GM12878 (cell line): ENCODE measurements at regions not wholly inside any gene's neighbourhood (a gene's known extent, or its start where the extent isn't known, plus 50 kb on each side); places are given as distances from the start of the nearest gene placed in this dataset.

Experiments
- CEBPB ChIP-seq, 2 experiments: fragments of 150-350 bp in 1 of 2; IDR thresholded peaks; 2 replicates each; pipeline ENCODE4 v1.6.1; 2012 to 2014; ENCODE audit warnings: low read depth in 2 of 2, low read length in 2 of 2, borderline replicate concordance in 1 of 2, inconsistent platforms in 1 of 2
- EZH2 ChIP-seq: IDR thresholded peaks from 2 replicates; pipeline ENCODE4 v1.6.1; 2012; ENCODE audit warnings: low read depth, mild to moderate bottlenecking, control low read depth, inconsistent platforms, low read length, borderline replicate concordance; ENCODE audit not compliant: control insufficient read depth
- NFYB ChIP-seq: IDR thresholded peaks from 2 replicates; pipeline ENCODE4 v1.6.1; 2011; ENCODE audit warnings: low read depth, mild to moderate bottlenecking, low read length, improper control_type of control experiment, moderate library complexity; ENCODE audit not compliant: insufficient read depth
- POLR2A ChIP-seq: IDR thresholded peaks from 2 replicates; pipeline ENCODE4 v1.6.1; 2011; ENCODE audit warnings: low read depth, mild to moderate bottlenecking, low read length
- POLR2AphosphoS5 ChIP-seq: IDR thresholded peaks from 2 replicates; pipeline ENCODE4 v1.6.1; 2011; ENCODE audit warnings: mild to moderate bottlenecking, low read length, inconsistent platforms
- SMC3 ChIP-seq: IDR thresholded peaks from 2 replicates; pipeline ENCODE4 v1.6.1; 2011; ENCODE audit warnings: low read length, improper control_type of control experiment, borderline replicate concordance
- TF ChIP-seq, protein P1 (sequence below), 3 experiments: IDR thresholded peaks in 2 of 3; conservative IDR thresholded peaks in 1 of 3; 2 replicates each; pipeline ENCODE4 v1.5.1; 2011; ENCODE audit warnings: low read depth in 3 of 3, low read length in 3 of 3, mild to moderate bottlenecking in 3 of 3, control low read depth in 2 of 3, moderate library complexity in 2 of 3, inconsistent platforms in 1 of 3, mixed read lengths in 1 of 3; ENCODE audit not compliant: control insufficient read depth in 2 of 3, insufficient read depth in 1 of 3; ENCODE audit errors: extremely low read depth in 1 of 3
- TF ChIP-seq, protein P2 (sequence below): fragments of 450-650 bp; IDR thresholded peaks from 2 replicates; pipeline ENCODE4 v1.6.1; 2014; ENCODE audit warnings: mild to moderate bottlenecking

DNA sequence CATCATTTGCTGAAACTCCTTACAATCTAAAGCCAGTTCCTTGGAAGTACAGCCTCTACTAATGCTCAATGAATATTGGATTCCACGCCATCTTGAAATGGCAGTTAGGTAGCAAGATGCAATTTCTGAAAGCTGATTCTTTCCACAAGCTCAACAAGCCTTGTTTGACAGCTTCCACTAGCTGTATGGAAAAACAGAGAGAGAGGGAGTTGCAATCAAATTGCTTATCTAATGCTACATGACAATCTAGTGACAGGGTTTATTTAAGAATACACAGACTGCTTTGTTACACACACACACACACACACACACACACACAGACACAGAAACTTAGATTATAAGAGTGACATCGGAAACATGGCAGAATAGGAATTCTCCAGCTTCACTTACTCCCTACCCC, 288.4 kb upstream of the DEPDC1 start:
- TF ChIP-seq POLR2AphosphoS5, result no peak
- no peak for TF ChIP-seq CEBPB (IDR thresholded peaks at IDR 0.05; ENCODE audit: borderline replicate concordance in 1 of 2, low read depth in 2 of 2, low read length in 2 of 2)
- TF ChIP-seq, protein P1, sequence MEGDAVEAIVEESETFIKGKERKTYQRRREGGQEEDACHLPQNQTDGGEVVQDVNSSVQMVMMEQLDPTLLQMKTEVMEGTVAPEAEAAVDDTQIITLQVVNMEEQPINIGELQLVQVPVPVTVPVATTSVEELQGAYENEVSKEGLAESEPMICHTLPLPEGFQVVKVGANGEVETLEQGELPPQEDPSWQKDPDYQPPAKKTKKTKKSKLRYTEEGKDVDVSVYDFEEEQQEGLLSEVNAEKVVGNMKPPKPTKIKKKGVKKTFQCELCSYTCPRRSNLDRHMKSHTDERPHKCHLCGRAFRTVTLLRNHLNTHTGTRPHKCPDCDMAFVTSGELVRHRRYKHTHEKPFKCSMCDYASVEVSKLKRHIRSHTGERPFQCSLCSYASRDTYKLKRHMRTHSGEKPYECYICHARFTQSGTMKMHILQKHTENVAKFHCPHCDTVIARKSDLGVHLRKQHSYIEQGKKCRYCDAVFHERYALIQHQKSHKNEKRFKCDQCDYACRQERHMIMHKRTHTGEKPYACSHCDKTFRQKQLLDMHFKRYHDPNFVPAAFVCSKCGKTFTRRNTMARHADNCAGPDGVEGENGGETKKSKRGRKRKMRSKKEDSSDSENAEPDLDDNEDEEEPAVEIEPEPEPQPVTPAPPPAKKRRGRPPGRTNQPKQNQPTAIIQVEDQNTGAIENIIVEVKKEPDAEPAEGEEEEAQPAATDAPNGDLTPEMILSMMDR (IDR thresholded peaks at IDR 0.05 in 2 of 3, conservative IDR thresholded peaks at IDR 0.05 in 1 of 3; ENCODE audit: control insufficient read depth in 2 of 3, extremely low read depth in 1 of 3, insufficient read depth in 1 of 3, low read depth in 3 of 3, low read length in 3 of 3), result no peak
- TF ChIP-seq NFYB, result no peak
- no peak for TF ChIP-seq POLR2A
- TF ChIP-seq SMC3, result no peak
- TF ChIP-seq, protein P2, sequence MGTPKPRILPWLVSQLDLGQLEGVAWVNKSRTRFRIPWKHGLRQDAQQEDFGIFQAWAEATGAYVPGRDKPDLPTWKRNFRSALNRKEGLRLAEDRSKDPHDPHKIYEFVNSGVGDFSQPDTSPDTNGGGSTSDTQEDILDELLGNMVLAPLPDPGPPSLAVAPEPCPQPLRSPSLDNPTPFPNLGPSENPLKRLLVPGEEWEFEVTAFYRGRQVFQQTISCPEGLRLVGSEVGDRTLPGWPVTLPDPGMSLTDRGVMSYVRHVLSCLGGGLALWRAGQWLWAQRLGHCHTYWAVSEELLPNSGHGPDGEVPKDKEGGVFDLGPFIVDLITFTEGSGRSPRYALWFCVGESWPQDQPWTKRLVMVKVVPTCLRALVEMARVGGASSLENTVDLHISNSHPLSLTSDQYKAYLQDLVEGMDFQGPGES, result no peak
- no peak for TF ChIP-seq EZH2
